ENCODE measurements at regions not wholly inside any gene's neighbourhood (a gene's known extent, or its start where the extent isn't known, plus 50 kb on each side); places are given as distances from the start of the nearest gene placed in this dataset.

DNA sequence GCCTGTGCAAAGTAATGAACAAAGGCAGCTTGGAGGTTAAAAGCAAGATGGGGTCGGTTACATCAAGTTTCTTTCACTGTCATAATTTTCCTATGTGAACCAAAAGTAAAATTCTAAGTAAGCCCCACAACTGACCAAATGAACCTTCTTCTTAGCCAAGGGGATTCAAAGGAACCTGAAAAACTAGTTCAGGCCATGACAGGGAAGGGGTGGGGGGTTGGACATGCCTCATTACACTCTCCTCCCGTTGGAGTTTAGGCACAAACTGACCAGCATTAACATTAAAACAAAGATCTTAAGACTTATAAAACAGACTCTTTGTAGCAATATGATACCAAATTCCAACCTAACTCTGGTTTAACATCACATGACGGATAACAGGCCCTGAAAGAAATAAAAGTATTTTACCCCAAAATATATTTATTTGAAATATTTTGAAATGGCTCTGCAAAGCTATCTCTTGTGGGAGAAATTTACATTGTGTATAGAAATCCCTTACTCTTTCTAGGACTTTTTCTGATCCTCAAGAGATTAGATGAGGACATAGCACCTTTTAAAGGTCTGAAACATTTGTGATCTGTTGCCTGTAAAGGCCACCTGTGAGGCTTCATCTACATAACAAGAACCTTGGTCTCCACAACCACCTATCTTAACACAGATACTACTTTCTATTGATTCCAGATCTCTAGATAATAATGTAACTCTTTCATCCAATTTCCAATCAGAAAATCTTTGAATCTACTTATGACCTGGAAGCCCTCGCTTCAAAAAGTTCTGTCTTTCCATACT is 1829.0 kb upstream of the MIR17HG start:
- TF ChIP-seq POLR2A (IDR thresholded peaks at IDR 0.05) (no peak), POLR2AphosphoS5 (IDR thresholded peaks at IDR 0.05) (no peak), CTCF (IDR thresholded peaks at IDR 0.05) (no peak)
